ENCODE measurements at regions not wholly inside any gene's neighbourhood (a gene's known extent, or its start where the extent isn't known, plus 50 kb on each side); places are given as distances from the start of the nearest gene placed in this dataset.

DNA sequence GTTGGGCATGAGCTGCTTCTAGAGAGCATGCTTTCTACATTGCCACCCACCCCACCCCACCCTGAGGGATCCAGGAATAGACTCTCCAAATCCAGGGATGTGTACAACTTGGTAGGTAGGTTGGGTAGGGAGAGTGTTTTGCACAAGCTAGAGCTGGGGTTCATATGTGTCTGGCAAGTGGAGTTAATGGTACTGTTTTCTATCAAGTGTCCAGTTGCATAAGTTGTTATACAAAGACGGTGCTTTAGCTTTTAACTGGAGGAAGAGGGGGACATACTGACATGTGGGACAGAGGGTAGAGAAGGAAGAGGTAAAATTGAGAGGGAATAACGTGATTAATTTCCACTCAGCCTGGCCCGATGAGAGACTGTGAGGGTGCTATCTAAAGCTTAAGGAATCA lies 51.0 kb upstream of the TNC start:
- no peak for DNase-seq

DNA sequence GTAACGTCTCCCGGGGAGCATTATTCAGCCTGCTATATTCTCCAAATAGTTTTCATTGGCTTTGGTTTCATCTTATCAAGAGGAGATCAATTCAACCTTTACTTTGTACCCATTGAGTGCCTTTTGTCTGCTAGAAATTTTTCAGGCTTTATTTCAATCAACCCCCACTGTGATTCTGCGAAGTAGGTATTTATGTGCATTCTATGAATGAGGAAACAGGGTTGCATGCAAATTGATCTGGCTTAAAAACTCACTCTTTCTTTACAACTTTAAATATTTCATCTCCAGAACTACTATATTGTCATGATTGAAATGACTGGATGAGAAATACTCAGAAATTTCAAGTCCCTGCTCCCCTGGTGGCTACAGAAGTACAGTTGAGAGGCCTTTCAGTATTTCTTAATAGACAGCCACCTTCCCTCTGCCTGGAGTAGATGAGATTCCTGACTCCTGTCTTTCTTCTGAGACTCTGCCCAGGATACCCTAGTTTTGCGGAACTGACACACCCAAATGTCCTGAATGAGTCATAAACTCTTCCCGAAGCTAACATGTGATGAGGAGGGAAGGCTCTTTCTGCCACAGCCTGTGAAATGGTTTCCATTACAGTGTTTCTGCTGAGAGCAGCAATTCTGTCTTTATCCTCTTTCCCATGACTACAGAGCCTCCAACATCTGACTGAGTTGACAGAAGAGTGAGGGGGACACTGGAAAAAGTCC lies 52.6 kb upstream of the TNC start:
- no peak for DNase-seq

DNA sequence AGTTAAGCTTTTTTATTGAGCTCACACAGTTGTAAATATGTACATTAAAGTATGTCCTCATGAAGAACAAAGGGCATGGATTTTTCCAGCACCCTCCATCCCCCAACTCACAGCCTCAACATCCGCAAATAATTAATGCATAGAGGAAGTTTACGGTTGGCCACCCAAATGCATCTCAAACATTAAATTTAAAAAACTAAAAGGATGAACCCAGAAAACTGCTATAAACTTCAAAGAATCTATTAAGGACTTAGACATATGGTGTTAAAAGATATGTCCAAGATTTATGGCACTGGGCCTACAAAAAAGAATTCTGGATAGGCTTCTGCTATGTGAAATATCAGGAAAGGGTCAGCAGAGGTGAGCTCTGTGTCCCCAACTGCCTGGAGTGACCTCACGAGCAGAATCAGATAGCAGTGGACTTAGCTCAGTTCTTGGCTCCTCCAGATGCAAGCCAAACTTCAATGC lies 54.0 kb upstream of the TNC start:
- DNase-seq = no peak

DNA sequence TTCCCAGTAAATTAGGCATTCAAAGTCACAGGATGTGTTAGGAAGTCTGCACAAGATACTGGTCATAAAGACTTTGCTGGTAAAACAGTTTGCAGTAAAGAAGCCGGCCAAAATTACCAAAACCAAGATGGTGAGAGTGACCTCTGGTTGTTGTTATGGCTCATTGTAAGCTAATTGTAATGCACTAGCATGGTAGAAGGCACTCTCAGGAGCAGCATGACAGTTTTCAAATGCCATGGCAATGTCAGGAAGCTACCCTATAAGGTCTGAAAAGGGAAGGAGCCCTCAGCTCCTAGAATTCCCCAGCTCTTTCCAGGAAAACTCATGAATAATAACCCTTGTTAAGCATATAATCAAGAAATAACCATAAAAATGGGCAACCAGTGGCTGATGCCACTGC lies 64.3 kb upstream of the TNC start:
- no peak for DNase-seq

DNA sequence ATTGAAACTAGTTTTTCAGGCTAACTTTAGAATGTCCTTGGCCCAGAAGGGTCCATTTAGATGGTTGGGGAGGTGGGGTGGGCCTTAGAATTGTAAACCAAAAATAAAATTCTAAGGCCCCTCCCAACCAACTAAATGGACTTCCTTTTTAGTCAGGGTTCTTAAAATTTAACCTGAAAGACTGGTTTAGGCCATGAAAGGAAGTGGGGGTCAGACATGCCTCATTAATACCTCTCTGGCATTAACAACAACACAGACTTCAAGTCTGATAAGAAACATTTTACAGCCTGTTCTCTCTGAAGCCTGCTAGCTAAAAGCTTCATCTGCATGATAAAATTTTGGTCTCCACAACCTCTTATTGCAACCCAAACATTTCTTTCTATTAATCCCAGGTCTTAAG lies 65.5 kb upstream of the TNC start:
- no peak for DNase-seq

DNA sequence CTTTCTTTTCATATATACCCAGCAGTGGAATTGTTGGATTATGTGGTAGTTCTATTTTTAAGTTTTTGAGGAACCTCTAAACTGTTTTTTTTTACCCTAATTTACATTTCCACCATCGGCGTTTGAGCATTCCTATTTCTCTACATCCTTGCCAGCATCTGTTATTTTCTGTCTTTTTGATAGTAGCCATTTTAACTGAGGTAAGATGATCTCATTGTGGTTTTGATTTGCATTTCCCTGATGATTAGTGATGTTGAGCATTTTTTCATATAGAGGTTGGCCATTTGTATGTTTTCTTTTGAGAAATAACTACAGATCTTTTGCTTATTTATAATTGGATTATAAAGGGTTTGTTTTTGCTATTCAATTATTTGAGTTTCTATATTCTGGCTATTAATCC lies 71.7 kb upstream of the TNC start:
- DNase-seq = no peak

DNA sequence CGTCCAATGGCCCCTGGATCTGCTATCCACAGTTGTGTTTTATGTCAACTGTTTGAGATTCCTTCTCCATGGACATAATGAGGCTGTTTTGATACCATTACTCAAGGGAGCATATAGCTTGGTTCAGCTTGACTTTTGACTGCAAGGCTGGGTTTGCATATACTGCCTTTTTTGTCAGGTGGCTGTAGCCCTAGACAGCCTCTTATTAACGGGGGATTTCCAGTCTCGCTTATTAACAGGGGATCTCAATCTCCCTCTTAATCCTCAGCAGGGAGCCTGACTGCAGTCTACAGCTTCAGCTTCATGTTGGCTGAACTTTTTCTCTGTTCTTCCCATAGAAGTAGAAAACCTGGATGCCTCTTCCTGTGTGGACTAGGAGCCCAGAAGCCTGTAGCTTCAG lies 73.7 kb upstream of the TNC start:
- DNase-seq = no peak

DNA sequence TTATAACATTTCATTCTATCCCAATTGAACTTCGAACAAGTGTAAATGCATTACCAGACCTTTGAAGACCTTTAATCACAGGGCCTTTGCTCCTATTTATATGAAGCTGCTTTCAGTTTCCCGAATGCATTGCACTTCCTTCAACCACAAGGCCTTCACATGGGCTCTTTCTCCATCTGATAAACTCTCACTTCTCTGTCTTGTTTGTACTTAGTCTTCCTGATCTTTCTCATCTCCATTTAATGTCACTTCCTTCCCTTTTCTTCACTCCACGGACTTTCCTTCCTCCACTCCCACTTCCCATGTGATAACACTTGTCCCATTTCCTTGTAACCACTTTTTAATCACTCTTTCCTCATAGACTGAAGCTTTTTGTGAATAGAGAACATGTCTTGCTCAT lies 74.3 kb upstream of the TNC start:
- DNase-seq = no peak

DNA sequence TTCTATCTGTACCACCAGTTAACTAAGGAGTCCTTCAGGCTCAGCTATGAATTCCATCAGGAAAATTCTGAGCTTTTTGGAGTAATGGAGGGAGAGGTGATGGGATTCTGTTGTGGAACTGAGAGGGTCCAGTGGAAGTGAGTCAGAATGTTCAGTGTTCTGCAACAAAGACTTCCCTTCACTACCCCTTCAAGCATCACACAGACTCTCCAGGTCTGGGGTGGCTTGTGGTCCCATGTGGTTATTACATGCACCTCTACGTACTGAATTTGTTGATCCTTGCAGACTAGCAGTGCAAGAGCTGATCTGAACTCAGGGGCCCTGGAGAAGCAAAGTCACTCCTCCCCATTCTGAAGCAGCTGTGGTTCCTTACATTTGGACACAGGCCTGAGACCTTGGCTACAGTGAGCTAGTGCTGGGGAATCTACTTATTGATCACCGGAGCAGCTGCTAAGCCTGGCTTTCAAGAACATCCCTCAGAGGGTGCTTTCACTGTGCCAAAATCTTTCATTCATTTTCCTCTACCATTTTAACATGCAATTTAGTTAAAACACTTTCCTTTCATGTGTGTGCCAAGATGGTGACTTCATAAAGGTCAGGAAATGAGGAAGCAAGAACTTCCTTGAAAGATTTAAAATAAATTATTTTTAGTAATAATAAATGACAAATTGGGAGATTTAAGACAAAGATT lies 75.0 kb upstream of the TNC start:
- DNase-seq = no peak

DNA sequence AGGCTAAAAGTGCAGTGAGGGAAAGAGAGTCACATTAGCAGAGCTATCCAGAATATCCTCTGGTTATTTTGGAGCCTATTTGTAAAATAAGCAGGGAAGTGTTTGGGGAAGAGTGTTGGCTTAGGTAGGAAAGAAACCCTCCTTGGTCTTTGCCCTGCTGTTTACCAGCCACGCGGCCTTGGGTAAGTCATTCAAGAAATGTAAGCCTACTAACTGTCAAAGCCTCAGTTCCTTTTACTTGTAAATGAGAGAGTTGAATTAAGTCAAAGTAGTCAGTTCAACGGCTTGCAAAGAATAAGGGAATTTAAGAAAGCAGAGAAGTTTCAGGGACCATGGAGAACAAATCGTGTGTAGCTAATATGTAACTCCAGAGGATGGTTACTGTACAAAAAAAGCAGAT lies 75.8 kb upstream of the TNC start:
- no peak for DNase-seq

DNA sequence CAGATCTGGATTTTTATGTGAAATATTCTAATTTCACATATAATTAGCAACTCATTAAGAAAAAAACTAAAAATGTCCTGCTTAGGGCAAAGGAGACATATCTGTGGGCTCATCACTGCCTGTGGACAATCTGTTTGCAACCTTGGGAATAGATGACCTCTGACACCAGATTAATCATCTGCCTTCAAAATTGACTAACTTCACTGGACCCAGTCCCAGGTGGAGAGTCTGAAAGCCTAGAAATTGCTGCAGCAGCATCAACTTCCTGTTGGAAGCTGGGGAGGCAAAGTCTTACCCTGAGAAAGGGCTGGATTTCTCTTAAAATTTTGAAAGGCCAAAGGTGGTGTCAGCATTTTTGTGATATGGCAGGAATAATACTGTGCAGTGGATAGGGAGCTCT lies 76.3 kb upstream of the TNC start:
- DNase-seq = no peak

DNA sequence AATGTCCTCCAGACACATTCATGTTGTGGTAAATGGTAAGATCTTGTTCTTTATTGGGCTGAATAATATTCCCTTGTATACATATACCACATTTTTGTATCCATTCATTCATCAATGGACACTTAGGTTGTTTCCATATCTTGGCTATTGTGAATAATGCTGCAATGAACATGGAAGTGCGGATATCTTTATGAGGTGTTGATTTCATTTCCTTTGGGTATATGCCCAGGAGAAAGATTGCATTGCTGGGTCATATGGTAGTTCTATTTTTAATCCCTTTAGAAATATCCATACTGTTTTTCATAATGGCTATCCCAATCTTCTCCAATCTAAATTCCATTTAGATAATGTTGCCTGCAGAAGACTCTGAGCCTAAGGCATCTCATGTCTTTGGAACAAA lies 78.0 kb upstream of the TNC start:
- DNase-seq = no peak

DNA sequence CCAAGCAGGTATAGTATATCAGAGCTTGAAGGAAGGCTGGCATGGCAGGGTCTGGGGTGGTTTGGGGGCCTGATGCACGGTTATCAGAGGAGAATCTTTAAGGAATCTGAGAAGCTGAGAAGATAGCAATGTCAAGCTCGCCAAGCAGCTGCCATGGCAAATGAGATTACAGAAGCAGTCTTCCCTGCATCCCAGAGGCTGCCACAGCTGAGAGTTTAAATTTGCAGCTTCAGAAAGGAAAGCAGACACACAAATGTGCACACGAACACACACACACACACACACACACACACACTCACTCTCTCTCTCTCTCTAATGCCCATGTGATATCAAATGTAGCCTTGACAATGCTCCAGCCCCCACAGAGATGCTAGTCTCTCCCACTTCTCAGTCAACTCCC lies 79.0 kb upstream of the TNC start:
- no peak for DNase-seq

DNA sequence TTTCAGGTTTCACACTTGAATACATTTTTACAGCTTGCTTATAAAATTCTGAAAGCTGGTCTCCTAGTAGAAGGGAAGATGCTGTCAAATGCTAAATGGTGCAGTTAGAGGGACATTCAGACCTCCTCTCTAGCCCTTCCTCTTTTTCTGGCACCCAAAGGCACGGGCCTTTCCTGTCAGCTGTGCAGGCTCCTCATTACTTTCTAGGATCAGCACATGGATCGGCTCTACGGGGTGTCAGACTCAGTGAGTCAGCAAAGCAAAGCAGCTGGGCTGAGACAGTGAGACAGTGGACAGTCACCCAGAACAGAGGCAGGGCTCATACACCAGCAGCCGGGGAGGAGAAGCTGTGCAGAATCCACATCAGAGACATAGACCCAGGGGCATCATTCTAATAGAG lies 80.0 kb upstream of the TNC start:
- no peak for DNase-seq

DNA sequence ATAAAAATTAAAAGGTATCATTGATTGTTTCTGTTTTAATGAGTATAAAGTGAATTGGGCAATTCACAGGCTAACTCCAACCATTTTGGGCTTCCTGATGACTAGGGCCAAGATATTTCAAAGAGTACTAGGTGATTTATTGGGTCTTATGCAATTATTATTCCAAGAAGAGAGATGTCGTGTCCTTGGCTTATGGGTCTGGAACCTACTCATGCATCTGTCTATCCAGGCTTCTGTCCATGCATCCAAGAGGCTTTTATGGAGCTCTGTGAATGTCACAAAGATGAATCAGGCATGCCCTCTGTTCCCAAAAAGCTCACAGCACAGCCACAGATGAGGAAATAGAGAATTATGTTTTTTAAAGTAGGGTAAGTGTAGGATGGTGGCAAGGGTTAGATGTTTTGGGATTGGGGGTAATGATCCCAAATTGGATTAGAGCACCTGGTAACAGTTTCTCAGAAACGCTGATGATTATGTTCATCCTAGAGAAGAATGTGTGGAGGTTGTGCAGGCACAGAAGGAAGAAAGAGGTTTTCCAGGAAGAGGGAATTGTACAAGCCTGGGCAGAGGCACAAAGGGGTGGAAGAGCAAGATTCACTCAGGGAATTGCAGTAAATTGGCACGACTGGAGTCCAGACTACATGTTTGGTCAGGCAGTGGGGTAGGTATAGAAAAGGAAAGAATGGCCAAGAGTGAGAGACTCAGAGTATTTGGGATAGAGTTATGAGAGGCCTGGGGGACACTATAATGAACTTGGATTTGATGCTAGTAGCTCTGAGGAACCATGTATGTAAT lies 83.0 kb upstream of the TNC start:
- DNase-seq = no peak

DNA sequence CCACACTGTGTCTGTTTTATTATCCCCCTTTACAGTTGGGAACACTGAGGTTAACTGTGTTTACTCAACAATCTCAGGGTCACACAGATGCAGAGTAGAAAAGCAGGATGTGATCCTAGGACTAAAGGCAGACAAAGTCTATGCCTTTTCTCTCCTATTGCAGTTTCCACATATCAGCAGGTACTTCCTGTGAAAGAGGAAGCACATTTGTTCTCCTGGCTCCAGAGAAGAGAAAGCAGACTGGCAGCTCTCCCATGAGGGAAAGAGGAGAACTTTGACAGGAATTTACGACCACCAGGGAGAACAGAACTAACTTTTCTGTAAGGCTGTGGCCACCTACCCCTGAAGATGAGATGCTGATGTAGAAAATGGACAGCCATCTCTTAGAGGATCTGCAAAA lies 84.2 kb upstream of the TNC start:
- no peak for DNase-seq

DNA sequence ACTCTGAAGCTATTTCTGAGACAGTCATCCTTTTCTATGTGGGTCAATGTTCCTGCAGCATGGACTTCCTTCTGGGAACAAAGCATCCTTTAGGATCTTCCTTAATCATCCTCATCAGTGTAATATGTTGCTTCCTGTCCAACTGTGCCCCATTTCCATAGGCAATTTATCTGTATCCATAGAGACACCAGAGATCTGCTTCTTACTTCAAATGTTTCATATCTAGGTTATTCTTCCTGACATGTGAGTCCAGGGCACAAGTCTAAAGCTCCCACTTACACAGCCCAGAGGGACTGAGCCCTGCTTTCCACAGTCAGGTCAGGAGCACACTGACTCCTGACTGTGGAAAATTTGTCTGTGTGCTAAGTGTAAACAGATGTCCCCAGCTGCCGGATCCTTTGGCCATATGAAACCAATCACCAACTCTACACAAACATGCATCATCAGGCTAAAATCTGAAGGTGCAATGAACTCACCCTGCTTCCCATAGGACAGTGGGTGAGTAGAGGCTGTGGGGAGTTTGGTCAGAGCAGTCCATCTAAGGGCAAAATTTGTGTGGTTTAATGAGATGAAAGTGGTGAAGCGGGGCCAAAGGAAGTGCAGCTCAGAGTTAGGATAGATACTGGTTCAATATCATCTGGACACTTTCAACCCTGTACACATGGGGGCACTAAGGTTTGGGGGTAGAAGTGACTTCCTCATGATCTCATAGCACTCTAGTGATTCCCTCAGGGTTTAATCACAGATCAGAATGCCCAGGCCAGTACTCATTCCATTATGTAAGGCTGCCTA lies 85.2 kb upstream of the TNC start:
- no peak for DNase-seq

DNA sequence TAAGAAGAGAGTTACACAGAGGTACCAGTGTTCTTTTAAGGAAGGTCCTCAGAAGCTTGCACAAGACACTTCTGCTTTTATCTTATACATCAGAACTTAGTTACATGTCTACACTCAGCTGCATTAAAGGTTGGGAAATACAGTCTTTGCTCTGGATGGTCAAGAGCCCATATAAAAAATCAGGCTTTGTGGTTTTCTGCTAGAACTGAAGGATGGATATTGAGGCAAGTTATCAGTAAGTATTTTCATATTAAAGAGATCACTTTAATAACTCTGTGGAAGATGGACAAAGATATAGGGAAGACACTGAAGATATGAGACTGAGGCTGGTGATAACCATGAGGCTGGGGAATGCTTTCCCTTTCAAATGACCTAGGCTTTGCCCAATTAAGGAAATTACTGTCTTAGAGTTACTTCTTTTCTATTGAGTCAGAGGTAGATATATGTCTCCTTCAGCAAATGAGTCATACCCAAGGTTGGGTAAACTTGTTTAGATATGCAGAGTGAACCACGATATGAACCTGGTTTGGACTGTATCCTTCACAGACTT lies 87.0 kb upstream of the TNC start:
- DNase-seq = no peak

DNA sequence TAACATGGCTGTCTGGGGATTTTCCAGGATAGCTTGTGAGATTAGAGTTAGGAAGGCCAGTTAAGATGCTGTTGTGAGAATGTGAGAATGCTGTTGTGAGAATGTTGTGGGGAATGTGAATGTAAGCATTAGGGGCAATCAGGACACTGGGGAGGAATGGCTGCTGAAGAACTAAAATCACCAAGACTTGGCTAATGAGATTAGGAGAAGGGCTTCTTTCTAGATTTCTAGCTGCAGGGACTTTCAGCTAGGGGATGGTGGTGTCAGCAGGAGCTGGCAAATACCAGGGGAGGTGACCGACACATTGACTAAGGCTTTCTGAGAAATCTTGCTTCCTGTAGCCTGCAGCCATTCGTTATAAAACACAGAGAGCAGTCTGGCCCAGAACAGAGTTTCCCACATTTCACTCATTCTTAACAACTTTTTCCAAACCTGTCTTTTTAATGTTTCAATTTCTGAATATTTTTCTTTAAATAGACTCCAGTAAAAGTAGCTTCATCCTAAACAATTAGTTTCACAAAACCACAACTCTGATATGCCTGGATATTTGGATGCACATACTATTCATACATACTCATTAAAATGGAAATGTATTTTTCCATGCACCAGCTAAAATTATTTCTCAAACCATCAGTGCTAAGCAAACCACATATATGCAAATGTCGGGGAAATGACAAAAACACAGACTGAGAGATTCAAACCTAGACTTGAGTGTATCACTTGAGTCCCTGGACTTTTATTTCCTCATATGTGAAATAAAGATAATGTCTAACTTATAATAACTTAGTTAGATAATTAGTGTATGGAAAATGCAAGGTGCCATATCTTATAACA lies 89.3 kb upstream of the TNC start:
- DNase-seq = no peak

DNA sequence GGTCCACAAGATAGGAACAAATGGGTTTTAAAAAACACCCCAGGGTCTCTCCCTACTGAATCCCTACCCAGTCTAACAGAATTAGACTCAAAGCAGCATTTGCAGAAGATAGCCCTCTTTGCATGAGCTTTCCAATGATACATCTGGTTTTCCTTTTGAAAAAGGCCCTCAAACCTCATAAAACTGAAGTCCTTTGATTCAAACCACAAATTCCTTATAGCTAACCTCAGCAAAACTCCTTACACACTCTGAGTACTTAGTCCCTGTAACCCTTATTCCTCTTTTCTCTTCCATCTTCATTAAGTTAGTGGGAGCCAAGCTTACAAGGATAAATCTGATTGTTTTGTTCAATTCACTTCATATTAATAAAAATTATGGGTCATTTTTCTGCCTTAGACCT lies 90.5 kb upstream of the TNC start:
- no peak for DNase-seq

DNA sequence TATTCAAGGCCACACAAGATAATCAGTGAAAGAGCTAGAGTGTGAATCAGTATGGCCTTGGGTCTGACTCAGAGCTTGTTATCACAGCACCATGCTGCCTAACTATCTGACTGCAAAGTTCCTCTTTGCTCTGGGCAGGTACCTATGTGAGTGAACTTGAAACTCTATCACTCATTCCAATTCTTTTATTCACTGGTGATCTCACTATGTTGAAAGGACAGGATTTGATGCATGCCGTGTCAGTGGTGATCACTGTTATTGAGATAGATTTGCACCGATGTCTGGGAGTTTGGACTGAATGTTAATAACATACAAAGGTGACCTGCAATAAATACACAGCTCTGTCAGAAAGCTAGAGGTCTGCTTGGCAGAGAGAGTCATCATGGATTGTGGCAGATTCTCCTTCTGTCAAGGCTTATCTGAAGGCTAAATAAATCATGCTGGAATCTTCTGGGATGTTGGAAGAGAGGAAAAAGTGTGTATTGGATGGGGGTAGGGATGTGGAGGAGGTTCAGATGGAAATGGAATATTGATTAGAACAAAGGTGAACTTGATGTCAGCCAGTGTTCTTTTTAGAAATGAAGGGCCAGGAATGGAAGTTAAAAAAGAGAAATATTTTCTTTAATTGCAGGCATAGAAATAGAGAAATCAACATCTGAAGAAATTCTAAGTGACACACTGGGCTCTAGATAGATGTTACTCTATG lies 91.8 kb upstream of the TNC start:
- no peak for DNase-seq

Data from NCI-H1694 treated with DMSO at 0.1 percent for 48 hours (cell line).